ENCODE measurements at regions not wholly inside any gene's neighbourhood (a gene's known extent, or its start where the extent isn't known, plus 50 kb on each side); places are given as distances from the start of the nearest gene placed in this dataset.

GRCh38 chr5:125835293-125836172 is 587.7 kb upstream of the GRAMD2B start:
- no peak for DNase-seq (ENCODE audit: low read depth in 3 of 3)

GRCh38 chr5:125836256-125836655 is 587.0 kb upstream of the GRAMD2B start:
- DNase-seq (ENCODE audit: low read depth in 3 of 3), result no peak

- no peak for DNase-seq (ENCODE audit: low read depth in 3 of 3)
Measured at GRCh38 chr5:125837866-125838265, 585.3 kb upstream of the GRAMD2B start.

GRCh38 chr5:125847561-125847960 is 575.6 kb upstream of the GRAMD2B start:
- no peak for DNase-seq (ENCODE audit: low read depth in 3 of 3)

- no peak for DNase-seq (ENCODE audit: low read depth in 3 of 3)
Measured at GRCh38 chr5:125848751-125849150, 574.5 kb upstream of the GRAMD2B start.

GRCh38 chr5:125856949-125857348 is 566.3 kb upstream of the GRAMD2B start:
- no peak for DNase-seq (ENCODE audit: low read depth in 3 of 3)

GRCh38 chr5:125863579-125863978 is 559.6 kb upstream of the GRAMD2B start:
- no peak for DNase-seq (ENCODE audit: low read depth in 3 of 3)

- no peak for DNase-seq (ENCODE audit: low read depth in 3 of 3)
Measured at GRCh38 chr5:125865166-125865815, 557.9 kb upstream of the GRAMD2B start.

GRCh38 chr5:125868036-125868435 is 555.2 kb upstream of the GRAMD2B start:
- no peak for DNase-seq (ENCODE audit: low read depth in 3 of 3)

- DNase-seq (ENCODE audit: low read depth in 3 of 3), result no peak
Measured at GRCh38 chr5:125870256-125870655, 553.0 kb upstream of the GRAMD2B start.

GRCh38 chr5:125874057-125874456 is 549.2 kb upstream of the GRAMD2B start:
- DNase-seq (ENCODE audit: low read depth in 3 of 3), result no peak

- no peak for DNase-seq (ENCODE audit: low read depth in 3 of 3)
Measured at GRCh38 chr5:125874717-125875116, 548.5 kb upstream of the GRAMD2B start.

GRCh38 chr5:125877248-125877647 is 546.0 kb upstream of the GRAMD2B start:
- DNase-seq (ENCODE audit: low read depth in 3 of 3), result no peak

GRCh38 chr5:125882061-125882460 is 541.1 kb upstream of the GRAMD2B start:
- no peak for DNase-seq (ENCODE audit: low read depth in 3 of 3)

- DNase-seq (ENCODE audit: low read depth in 3 of 3), result no peak
Measured at GRCh38 chr5:125883223-125883622, 540.0 kb upstream of the GRAMD2B start.

- no peak for DNase-seq (ENCODE audit: low read depth in 3 of 3)
Measured at GRCh38 chr5:125888358-125888757, 534.9 kb upstream of the GRAMD2B start.

- DNase-seq (ENCODE audit: low read depth in 3 of 3), result no peak
Measured at GRCh38 chr5:125890511-125890931, 532.7 kb upstream of the GRAMD2B start.

- DNase-seq (ENCODE audit: low read depth in 3 of 3), result no peak
Measured at GRCh38 chr5:125891061-125891725, 532.0 kb upstream of the GRAMD2B start.

GRCh38 chr5:125894383-125894782 is 528.8 kb upstream of the GRAMD2B start:
- DNase-seq (ENCODE audit: low read depth in 3 of 3), result no peak

- DNase-seq (ENCODE audit: low read depth in 3 of 3), result no peak
Measured at GRCh38 chr5:125896368-125896767, 526.8 kb upstream of the GRAMD2B start.

- DNase-seq (ENCODE audit: low read depth in 3 of 3), result no peak
Measured at GRCh38 chr5:125897089-125897488, 526.1 kb upstream of the GRAMD2B start.

GRCh38 chr5:125898851-125899405 is 524.3 kb upstream of the GRAMD2B start:
- DNase-seq (ENCODE audit: low read depth in 3 of 3), result no peak

Data from stimulated activated CD4-positive, alpha-beta T cell treated with anti-CD3 and anti-CD28 coated beads, TNF-alpha, amount 100 ng/mL, for 48 hours (primary cell).